Keratinocyte (primary cell): ENCODE measurements at regions not wholly inside any gene's neighbourhood (a gene's known extent, or its start where the extent isn't known, plus 50 kb on each side); places are given as distances from the start of the nearest gene placed in this dataset.

Source experiments
- CTCF ChIP-seq, 3 experiments: IDR thresholded peaks in 1 of 3; conservative IDR thresholded peaks in 1 of 3; optimal IDR thresholded peaks in 1 of 3; 2 replicates in 2 of 3; 3 replicates in 1 of 3; pipeline versions ENCODE3 to v1.5.1; 2011; ENCODE audit warnings: low read length in 3 of 3, mild to moderate bottlenecking in 3 of 3, moderate library complexity in 2 of 3, control low read depth in 1 of 3, inconsistent platforms in 1 of 3; ENCODE audit not compliant: insufficient read depth in 2 of 3; ENCODE audit errors: extremely low read depth in 1 of 3
- EZH2 ChIP-seq: IDR thresholded peaks from one replicate; pipeline ENCODE4 v1.6.1; 2012; ENCODE audit warnings: inconsistent platforms, mild to moderate bottlenecking, low read length, moderate library complexity

- TF ChIP-seq CTCF (optimal IDR thresholded peaks at IDR 0.05 in 1 of 3, IDR thresholded peaks at IDR 0.05 in 1 of 3, conservative IDR thresholded peaks at IDR 0.05 in 1 of 3; ENCODE audit: extremely low read depth in 1 of 3, insufficient read depth in 2 of 3, low read length in 3 of 3) (no peak), EZH2 (no peak)
Observed at GRCh38 chr10:131442271-131442670, 130.8 kb upstream of the TCERG1L start.
